Endothelial cell of umbilical vein (primary cell): ENCODE measurements at regions not wholly inside any gene's neighbourhood (a gene's known extent, or its start where the extent isn't known, plus 50 kb on each side); places are given as distances from the start of the nearest gene placed in this dataset.

Experiments used
- CTCF ChIP-seq, 2 donors: IDR thresholded peaks; 1 replicate in 1 of 2; 2 replicates in 1 of 2; pipeline ENCODE4 v1.5.1; 2011; ENCODE audit warnings: low read length in 2 of 2, mild to moderate bottlenecking in 2 of 2, moderate library complexity in 2 of 2, control low read depth in 1 of 2, inconsistent platforms in 1 of 2, low read depth in 1 of 2; ENCODE audit not compliant: insufficient read depth in 1 of 2; ENCODE audit errors: extremely low read depth in 1 of 2
- EZH2 ChIP-seq: IDR thresholded peaks from 2 replicates; pipeline ENCODE4 v1.6.1; 2012; ENCODE audit warnings: borderline replicate concordance, low read depth, mild to moderate bottlenecking, moderate library complexity, low read length, inconsistent platforms; ENCODE audit not compliant: severe bottlenecking
- JUN ChIP-seq: IDR thresholded peaks from 2 replicates; pipeline ENCODE4 v1.6.1; 2011; ENCODE audit warnings: borderline replicate concordance, low read depth; ENCODE audit not compliant: insufficient read length, insufficient read depth

- TF ChIP-seq CTCF (IDR thresholded peaks at IDR 0.05; ENCODE audit: extremely low read depth in 1 of 2, insufficient read depth in 1 of 2, low read depth in 1 of 2, low read length in 2 of 2), result no peak
- no peak for TF ChIP-seq EZH2
- no peak for TF ChIP-seq JUN
Observed at GRCh38 chr2:59627599-59627998, 925.9 kb downstream of the BCL11A start.
